ENCODE measurements at regions not wholly inside any gene's neighbourhood (a gene's known extent, or its start where the extent isn't known, plus 50 kb on each side); places are given as distances from the start of the nearest gene placed in this dataset.

DNA sequence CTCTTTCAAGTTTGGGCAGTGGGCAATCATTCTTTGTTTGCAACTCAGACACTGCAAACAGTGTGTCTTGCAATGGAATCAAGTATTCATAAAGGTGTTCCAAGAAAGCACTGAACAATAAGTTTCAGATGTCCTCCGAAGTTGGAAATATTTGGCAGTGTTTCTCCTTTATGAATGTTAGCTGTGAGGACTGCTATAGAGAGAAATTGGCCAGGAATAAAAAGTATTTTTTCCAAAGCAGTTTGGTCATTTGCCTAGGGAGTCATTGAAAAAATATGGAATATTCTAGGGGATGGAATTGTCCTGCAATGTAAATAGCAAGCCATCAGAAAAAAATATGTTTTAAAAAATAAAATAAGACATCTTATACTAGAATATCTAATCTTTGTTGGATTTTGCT is 688.6 kb upstream of the SEMA6A start:
- no peaks in the 10 kb centered on the region for H3K36me3 ChIP-seq (ENCODE audit: control insufficient read depth, insufficient read depth, low read length)
- DNase-seq (ENCODE audit: low read depth), result no peak
- no peak for FAIRE-seq
- no peak overlapping the region for H3K4me3 ChIP-seq (ENCODE audit: low read depth, low read length)
- TF ChIP-seq CTCF (IDR thresholded peaks at IDR 0.05; ENCODE audit: insufficient read depth, low read length, severe bottlenecking), result no peak
- H3K27me3 ChIP-seq (ENCODE audit: control insufficient read depth, insufficient read depth, low read length), result no peaks in the 10 kb centered on the region

DNA sequence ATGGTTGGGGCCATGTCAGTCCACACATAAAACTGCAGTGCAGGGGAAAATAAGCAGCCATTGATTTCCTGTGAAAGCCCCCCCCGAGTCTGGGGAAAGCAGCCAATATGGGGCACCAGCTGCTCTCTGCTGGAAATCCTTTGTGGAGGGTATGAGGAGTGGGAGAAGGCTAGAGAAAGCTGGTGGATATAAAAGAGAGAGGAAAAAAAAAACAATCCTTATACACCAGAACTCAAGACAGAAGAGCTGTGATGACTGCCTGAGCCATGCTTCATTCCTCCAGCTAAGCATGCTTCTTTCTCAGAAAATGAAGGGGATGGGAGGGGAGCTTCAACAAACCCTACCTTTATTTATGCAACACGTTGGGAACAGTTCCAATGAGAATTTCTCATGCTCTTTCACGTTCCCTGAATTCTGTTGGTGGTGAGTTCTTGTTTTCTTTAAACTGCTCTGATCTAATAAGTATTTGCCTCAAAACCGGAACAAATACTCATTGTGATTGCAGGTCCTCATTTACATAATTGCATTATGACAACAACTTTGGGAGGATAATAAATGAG is 688.0 kb upstream of the SEMA6A start:
- FAIRE-seq, result no peak
- no peak overlapping the region for H3K4me3 ChIP-seq (ENCODE audit: low read depth, low read length)
- peak; percentile 69 for DNase-seq (ENCODE audit: low read depth)
- no peaks in the 10 kb centered on the region for H3K27me3 ChIP-seq (ENCODE audit: control insufficient read depth, insufficient read depth, low read length)
- H3K36me3 ChIP-seq (ENCODE audit: control insufficient read depth, insufficient read depth, low read length), result no peaks in the 10 kb centered on the region
- TF ChIP-seq CTCF (IDR thresholded peaks at IDR 0.05; ENCODE audit: insufficient read depth, low read length, severe bottlenecking), result no peak

DNA sequence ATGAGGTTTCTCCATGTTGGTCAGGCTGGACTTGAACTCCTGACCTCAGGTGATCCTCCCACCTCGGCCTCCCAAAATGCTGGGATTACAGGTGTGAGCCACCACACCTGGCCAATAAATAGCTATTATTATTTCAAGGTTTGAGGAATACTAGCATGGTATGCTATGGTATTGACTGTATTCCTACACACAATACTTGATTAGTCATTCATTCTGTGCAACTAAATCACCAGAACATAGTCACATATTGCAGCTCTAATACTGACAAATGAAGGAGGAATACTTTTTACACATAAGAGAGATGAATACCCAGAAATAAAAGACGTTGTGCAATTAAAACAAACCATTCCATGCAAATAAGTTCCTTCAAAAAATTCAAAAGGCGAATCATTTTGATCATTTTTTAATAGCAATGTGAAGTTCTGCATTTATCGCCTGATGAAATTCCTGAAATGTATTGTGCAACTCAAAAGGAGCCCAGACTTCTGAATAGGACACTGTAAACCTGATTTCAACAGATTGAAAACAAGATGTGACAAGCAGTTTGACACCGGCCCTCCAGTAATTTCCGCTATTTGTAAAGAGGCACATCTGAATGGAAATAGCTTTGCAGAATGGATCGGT is 687.4 kb upstream of the SEMA6A start:
- FAIRE-seq (no peak), DNase-seq (ENCODE audit: low read depth) (peak; percentile 88)
- H3K36me3 ChIP-seq (ENCODE audit: control insufficient read depth, insufficient read depth, low read length), result no peaks in the 10 kb centered on the region
- TF ChIP-seq CTCF (IDR thresholded peaks at IDR 0.05; ENCODE audit: insufficient read depth, low read length, severe bottlenecking), result no peak
- H3K4me3 ChIP-seq (ENCODE audit: low read depth, low read length), result no peak overlapping the region
- H3K27me3 ChIP-seq (ENCODE audit: control insufficient read depth, insufficient read depth, low read length), result no peaks in the 10 kb centered on the region

- no peak for FAIRE-seq
Observed at GRCh38 chr5:117255211-117256027, 680.8 kb upstream of the SEMA6A start.

DNA sequence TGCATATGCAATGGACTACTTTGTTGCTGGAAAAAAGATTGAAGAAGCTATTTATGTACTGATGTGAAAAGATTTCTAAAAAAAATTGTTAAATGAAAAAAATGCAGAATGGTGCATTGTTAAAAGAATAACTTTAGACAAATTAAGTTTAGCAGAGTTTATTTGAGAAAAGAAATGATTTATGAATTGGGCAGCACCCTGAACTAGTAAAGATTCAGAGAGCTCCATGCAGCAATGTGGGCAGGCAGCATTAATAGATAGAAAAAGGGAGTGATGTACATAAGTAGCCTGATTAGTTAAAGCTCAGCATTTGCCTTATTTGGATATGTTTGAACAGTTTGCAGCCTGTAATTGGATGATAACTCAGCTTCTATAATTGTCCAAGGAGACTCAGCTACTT is 677.9 kb upstream of the SEMA6A start:
- no peak overlapping the region for H3K4me3 ChIP-seq (ENCODE audit: low read depth, low read length)
- FAIRE-seq, result no peak
- H3K27me3 ChIP-seq (ENCODE audit: control insufficient read depth, insufficient read depth, low read length), result no peaks in the 10 kb centered on the region
- no peak for TF ChIP-seq CTCF (IDR thresholded peaks at IDR 0.05; ENCODE audit: insufficient read depth, low read length, severe bottlenecking)
- H3K36me3 ChIP-seq (ENCODE audit: control insufficient read depth, insufficient read depth, low read length), result no peaks in the 10 kb centered on the region
- no peak for DNase-seq (ENCODE audit: low read depth)

More at GRCh38 chr5:117255211-117256027, 680.8 kb upstream of the SEMA6A start:
- DNase-seq (ENCODE audit: low read depth), result no peak
- Histone ChIP-seq H3K27me3 (ENCODE audit: control insufficient read depth, insufficient read depth, low read length) (no peaks in the 10 kb centered on the region), H3K4me3 (ENCODE audit: low read depth, low read length) (no peak overlapping the region), H3K36me3 (ENCODE audit: control insufficient read depth, insufficient read depth, low read length) (no peaks in the 10 kb centered on the region)
- no peak for TF ChIP-seq CTCF (IDR thresholded peaks at IDR 0.05; ENCODE audit: insufficient read depth, low read length, severe bottlenecking)

All from bronchial epithelial cell (primary cell).